OCI-LY3 (cell line): ENCODE measurements at regions not wholly inside any gene's neighbourhood (a gene's known extent, or its start where the extent isn't known, plus 50 kb on each side); places are given as distances from the start of the nearest gene placed in this dataset.

ENCODE experiments used
- EZH2phosphoT487 ChIP-seq: fragments of 200-600 bp; shearing (Covaris generic); IDR thresholded peaks from 2 replicates; pipeline ENCODE4 v1.6.1; 2018; ENCODE audit warnings: antibody characterized with exemption, mixed run types, low read depth
- TF ChIP-seq, protein P1 (sequence below): fragments of 200-600, 300-600 bp; sonication (generic); IDR thresholded peaks from 2 replicates; pipeline ENCODE4 v1.5.1; 2014; ENCODE audit warnings: antibody characterized with exemption, low read length, low read depth

- TF ChIP-seq, protein P1, sequence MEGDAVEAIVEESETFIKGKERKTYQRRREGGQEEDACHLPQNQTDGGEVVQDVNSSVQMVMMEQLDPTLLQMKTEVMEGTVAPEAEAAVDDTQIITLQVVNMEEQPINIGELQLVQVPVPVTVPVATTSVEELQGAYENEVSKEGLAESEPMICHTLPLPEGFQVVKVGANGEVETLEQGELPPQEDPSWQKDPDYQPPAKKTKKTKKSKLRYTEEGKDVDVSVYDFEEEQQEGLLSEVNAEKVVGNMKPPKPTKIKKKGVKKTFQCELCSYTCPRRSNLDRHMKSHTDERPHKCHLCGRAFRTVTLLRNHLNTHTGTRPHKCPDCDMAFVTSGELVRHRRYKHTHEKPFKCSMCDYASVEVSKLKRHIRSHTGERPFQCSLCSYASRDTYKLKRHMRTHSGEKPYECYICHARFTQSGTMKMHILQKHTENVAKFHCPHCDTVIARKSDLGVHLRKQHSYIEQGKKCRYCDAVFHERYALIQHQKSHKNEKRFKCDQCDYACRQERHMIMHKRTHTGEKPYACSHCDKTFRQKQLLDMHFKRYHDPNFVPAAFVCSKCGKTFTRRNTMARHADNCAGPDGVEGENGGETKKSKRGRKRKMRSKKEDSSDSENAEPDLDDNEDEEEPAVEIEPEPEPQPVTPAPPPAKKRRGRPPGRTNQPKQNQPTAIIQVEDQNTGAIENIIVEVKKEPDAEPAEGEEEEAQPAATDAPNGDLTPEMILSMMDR: no peak
- no peak for TF ChIP-seq EZH2phosphoT487
These were observed 76.0 kb upstream of the GRB10 start for GRCh38 chr7:50858528-50859245.
